H9 (cell line): ENCODE measurements at regions not wholly inside any gene's neighbourhood (a gene's known extent, or its start where the extent isn't known, plus 50 kb on each side); places are given as distances from the start of the nearest gene placed in this dataset.

Experiments
- DNase-seq: peaks from one replicate; pipeline ENCODE4 v3.0.0-alpha.2; 2017
- H2AFZ ChIP-seq: one replicate; pipeline ENCODE4 v1.6.1; 2013; ENCODE audit warnings: mild to moderate bottlenecking, low read length, control low read depth, moderate library complexity
- H2AK5ac ChIP-seq: 2 replicates; pipeline ENCODE4 v1.6.1; 2013; ENCODE audit warnings: low read length, control low read depth, mixed read lengths; ENCODE audit not compliant: insufficient read length
- H2BK120ac ChIP-seq: one replicate; pipeline ENCODE4 v1.6.1; 2013; ENCODE audit warnings: low read depth, mild to moderate bottlenecking, low read length, control low read depth, inconsistent platforms; ENCODE audit not compliant: poor library complexity, severe bottlenecking
- H2BK12ac ChIP-seq: 2 replicates; pipeline ENCODE4 v1.6.1; 2013; ENCODE audit warnings: low read length, control low read depth, mixed read lengths, low read depth; ENCODE audit not compliant: insufficient read length
- H2BK15ac ChIP-seq: 2 replicates; pipeline ENCODE4 v1.6.1; 2013; ENCODE audit warnings: low read depth, low read length, control low read depth
- H2BK20ac ChIP-seq: one replicate; pipeline ENCODE4 v1.6.1; 2013; ENCODE audit warnings: low read depth, mild to moderate bottlenecking, low read length, control low read depth, inconsistent platforms; ENCODE audit not compliant: poor library complexity, severe bottlenecking
- H2BK5ac ChIP-seq: 2 replicates; pipeline ENCODE4 v1.6.1; 2013; ENCODE audit warnings: low read length, control low read depth, mixed read lengths; ENCODE audit not compliant: insufficient read length
- H3K14ac ChIP-seq: 2 replicates; pipeline ENCODE4 v1.6.1; 2013; ENCODE audit warnings: low read length, control low read depth; ENCODE audit not compliant: insufficient read depth
- H3K18ac ChIP-seq: 2 replicates; pipeline ENCODE4 v1.6.1; 2013; ENCODE audit warnings: low read depth, mild to moderate bottlenecking, mixed read lengths, low read length, control low read depth; ENCODE audit not compliant: insufficient read length
- H3K23ac ChIP-seq: 2 replicates; pipeline ENCODE4 v1.6.1; 2013; ENCODE audit warnings: low read length, control low read depth, mixed read lengths, low read depth; ENCODE audit not compliant: insufficient read length
- H3K23me2 ChIP-seq: 2 replicates; pipeline ENCODE4 v1.6.1; 2013; ENCODE audit warnings: low read depth, mild to moderate bottlenecking, mixed read lengths, low read length, control low read depth; ENCODE audit not compliant: insufficient read length, poor library complexity, severe bottlenecking
- H3K27ac ChIP-seq: 2 replicates; pipeline ENCODE4 v1.5.1; 2013; ENCODE audit warnings: low read length, control low read depth, mixed read lengths, low read depth; ENCODE audit not compliant: insufficient read length
- H3K27me3 ChIP-seq: 2 replicates; pipeline ENCODE4 v1.6.1; 2013; ENCODE audit warnings: low read length, control low read depth, inconsistent platforms; ENCODE audit not compliant: insufficient read depth
- H3K4ac ChIP-seq: 2 replicates; pipeline ENCODE4 v1.6.1; 2013; ENCODE audit warnings: low read depth, mild to moderate bottlenecking, control low read depth, inconsistent platforms, low read length, moderate library complexity
- H3K4me1 ChIP-seq: 2 replicates; pipeline ENCODE4 v1.6.1; 2013; ENCODE audit warnings: low read length, control low read depth, inconsistent platforms; ENCODE audit not compliant: insufficient read depth
- H3K4me2 ChIP-seq: 2 replicates; pipeline ENCODE4 v1.6.1; 2013; ENCODE audit warnings: low read length, control low read depth, mixed read lengths; ENCODE audit not compliant: insufficient read length, insufficient read depth
- H3K56ac ChIP-seq: 2 replicates; pipeline ENCODE4 v1.6.1; 2013; ENCODE audit warnings: low read depth, mild to moderate bottlenecking, mixed read lengths, low read length, control low read depth; ENCODE audit not compliant: insufficient read length
- H3K79me1 ChIP-seq: 2 replicates; pipeline ENCODE4 v1.6.1; 2013; ENCODE audit warnings: low read depth, mild to moderate bottlenecking, moderate library complexity, low read length, control low read depth, inconsistent platforms; ENCODE audit not compliant: insufficient read depth, poor library complexity, severe bottlenecking
- H3K79me2 ChIP-seq: 2 replicates; pipeline ENCODE4 v1.6.1; 2013; ENCODE audit warnings: low read length, control low read depth, inconsistent platforms; ENCODE audit not compliant: insufficient read depth
- H3K9ac ChIP-seq: 2 replicates; pipeline ENCODE4 v1.6.1; 2013; ENCODE audit warnings: low read length, control low read depth, mixed read lengths; ENCODE audit not compliant: insufficient read length; ENCODE audit errors: extremely low read depth
- H3K9me3 ChIP-seq: one replicate; pipeline ENCODE4 v1.6.1; 2013; ENCODE audit warnings: low read depth, low read length, inconsistent platforms; ENCODE audit not compliant: control insufficient read depth
- H3T11ph ChIP-seq: one replicate; pipeline ENCODE4 v1.6.1; 2013; ENCODE audit warnings: mild to moderate bottlenecking, low read length, control low read depth, inconsistent platforms
- H4K20me1 ChIP-seq: one replicate; pipeline ENCODE4 v1.6.1; 2013; ENCODE audit not compliant: control insufficient read depth, insufficient read length, insufficient read depth
- H4K5ac ChIP-seq: 2 replicates; pipeline ENCODE4 v1.6.1; 2013; ENCODE audit warnings: low read depth, mild to moderate bottlenecking, mixed read lengths, low read length, control low read depth; ENCODE audit not compliant: insufficient read length
- H4K8ac ChIP-seq: replicated peaks from 2 replicates; pipeline ENCODE4 v1.6.1; 2013; ENCODE audit warnings: low read length, control low read depth, mixed read lengths, low read depth; ENCODE audit not compliant: insufficient read length
- H4K91ac ChIP-seq: 2 replicates; pipeline ENCODE4 v1.6.1; 2013; ENCODE audit warnings: low read depth, mild to moderate bottlenecking, moderate library complexity, mixed read lengths, low read length, control low read depth; ENCODE audit not compliant: insufficient read length
- H3K27ac Mint-ChIP-seq, 3 experiments: 2 replicates in 2 of 3; 3 replicates in 1 of 3; pipeline ENCODE4 v1.8.0; 2020 to 2021; ENCODE audit warnings: mixed read lengths in 3 of 3, mild to moderate bottlenecking in 1 of 3, moderate library complexity in 1 of 3
- H3K27me3 Mint-ChIP-seq: 2 replicates; pipeline ENCODE4 v1.8.0; 2021; ENCODE audit warnings: low read depth, mild to moderate bottlenecking, moderate library complexity, mixed read lengths
- H3K36me3 Mint-ChIP-seq, 3 experiments: 2 replicates in 2 of 3; 3 replicates in 1 of 3; pipeline ENCODE4 v1.8.0; 2020 to 2021; ENCODE audit warnings: low read depth in 3 of 3, mixed read lengths in 3 of 3; ENCODE audit not compliant: insufficient read depth in 1 of 3
- H3K4me1 Mint-ChIP-seq, 2 experiments: 2 replicates each; pipeline ENCODE4 v1.8.0; 2020; ENCODE audit warnings: mixed read lengths in 2 of 2
- H3K4me3 Mint-ChIP-seq, 2 experiments: 2 replicates in 1 of 2; 3 replicates in 1 of 2; pipeline ENCODE4 v1.8.0; 2020 to 2021; ENCODE audit warnings: mild to moderate bottlenecking in 2 of 2, mixed read lengths in 2 of 2, moderate library complexity in 1 of 2
- H3K9me3 Mint-ChIP-seq, 2 experiments: 2 replicates in 1 of 2; 3 replicates in 1 of 2; pipeline ENCODE4 v1.8.0; 2020; ENCODE audit warnings: mild to moderate bottlenecking in 2 of 2, mixed read lengths in 2 of 2, moderate library complexity in 1 of 2
- CTCF ChIP-seq: fragments of 200-600 bp; sonication (generic); conservative IDR thresholded peaks from 3 replicates; pipeline ENCODE4 v1.8.0; 2021; ENCODE audit warnings: antibody characterized with exemption, mild to moderate bottlenecking
- WGBS: extraction: QIAGEN DNeasy Blood & Tissue Kit; methylation state at CpG from one replicate; pipeline ENCODE4 v1.1.7; 2013; ENCODE audit warnings: missing lambda C conversion rate, low lambda C conversion rate, mixed read lengths; ENCODE audit not compliant: insufficient read length; ENCODE audit errors: extremely low coverage; 5-methylcytosine and 5-hydroxymethylcytosine counted together

DNA sequence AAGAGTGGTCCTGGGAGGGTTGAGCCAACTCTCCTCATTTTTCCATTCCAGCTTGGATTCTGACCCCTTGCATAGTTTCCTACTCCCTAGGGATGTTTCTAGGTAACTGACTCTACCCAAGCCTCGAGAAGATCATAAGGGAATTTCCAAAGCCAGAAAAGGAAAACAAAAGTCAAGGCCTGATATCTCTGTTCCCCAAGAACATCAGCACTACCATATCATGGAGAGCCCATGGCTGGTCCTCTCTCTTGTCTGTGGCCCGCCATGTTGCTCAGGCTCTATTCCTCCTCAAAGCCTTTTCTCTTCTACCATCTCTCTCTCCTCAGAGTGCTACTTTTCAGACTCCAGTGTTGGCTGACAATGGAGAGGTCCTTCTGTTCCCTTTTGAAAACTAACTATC lies 99.6 kb upstream of the KLF7 start:
- Histone ChIP-seq H2BK5ac (no peak overlapping the region), H2BK15ac (no peak overlapping the region), H2AFZ (no peak overlapping the region), H4K20me1 (no peaks in the 10 kb centered on the region), H3K56ac (no peak overlapping the region), H2BK20ac (no peak overlapping the region), H3K9me3 (no peaks in the 10 kb centered on the region), H3K23ac (no peak overlapping the region), H3K79me2 (no peaks in the 10 kb centered on the region), H4K8ac (no peak overlapping the region), H3K4me1 (no peaks in the 10 kb centered on the region), H4K91ac (no peak overlapping the region), H3K27ac (no peak overlapping the region), H2BK120ac (no peak overlapping the region), H3K14ac (no peak overlapping the region), H3K27me3 (no peaks in the 10 kb centered on the region), H3K79me1 (no peaks in the 10 kb centered on the region), H3K4ac (no peak overlapping the region), H4K5ac (no peak overlapping the region), H3T11ph (no peak overlapping the region), H3K9ac (no peak overlapping the region), H2BK12ac (no peak overlapping the region), H3K18ac (no peak overlapping the region), H3K4me2 (no peak overlapping the region), H2AK5ac (no peak overlapping the region), H3K23me2 (no peaks in the 10 kb centered on the region)
- Mint-ChIP-seq H3K4me3 (no peak overlapping the region), H3K36me3 (no peaks in the 10 kb centered on the region; a peak in 1 of 7 replicates), H3K27me3 (no peaks in the 10 kb centered on the region; the same call in none of the 2 replicates), H3K9me3 (no peaks in the 10 kb centered on the region), H3K4me1 (peaks cover 6 to 7% of the 10 kb centered on the region in 2 experiments; a peak in 3 of 4 replicates), H3K27ac (no peak overlapping the region)
- no peak for TF ChIP-seq CTCF
- DNase-seq: no peak
- no CpG with 5 or more reads among the region's 2 CpGs for WGBS
